IMR-90 (cell line): ENCODE measurements at regions not wholly inside any gene's neighbourhood (a gene's known extent, or its start where the extent isn't known, plus 50 kb on each side); places are given as distances from the start of the nearest gene placed in this dataset.

Experiments used
- ATAC-seq: fragments of 200-7000 bp; cut with Tn5 transposase; 2 replicates; pipeline ENCODE4 v1.9.1; 2020; ENCODE audit warnings: low read depth, mild to moderate bottlenecking, moderate library complexity
- BruUV-seq: library from RNA; stranded (reverse); fragments of 400-500 nt; replicated peaks from 2 replicates; lab custom pipeline; 2021; lab: Mats Ljungman, UMichigan
- CTCF ChIA-PET: fragments of 300-600 bp; formaldehyde crosslinking; extraction: SDS; loops from one replicate; lab custom pipeline; 2021; ENCODE audit warnings: antibody characterized with exemption; lab: Yijun Ruan, JAX
- POLR2A ChIA-PET: fragments of 300-600 bp; sonication (Branson Sonifier 250); formaldehyde crosslinking; loops from one replicate; lab custom pipeline; 2022; ENCODE audit warnings: antibody characterized with exemption; ENCODE audit not compliant: unreplicated experiment; lab: Charles Lee
- DNase-seq: peaks from one replicate; pipeline ENCODE4 v3.0.0; 2013
- H2AFZ ChIP-seq: replicated peaks from 2 replicates; pipeline ENCODE3; 2013; ENCODE audit warnings: low read length, mild to moderate bottlenecking; ENCODE audit not compliant: poor library complexity
- H2AK5ac ChIP-seq: 2 replicates; pipeline ENCODE4 v1.6.1; 2013; ENCODE audit warnings: low read depth, low read length, inconsistent platforms
- H2AK9ac ChIP-seq: replicated peaks from 2 replicates; pipeline ENCODE3; 2013; ENCODE audit warnings: mild to moderate bottlenecking, low read depth, low read length, moderate library complexity; ENCODE audit not compliant: poor library complexity
- H2BK120ac ChIP-seq: 2 replicates; pipeline ENCODE4 v1.6.1; 2013; ENCODE audit warnings: low read depth, low read length, inconsistent platforms
- H2BK15ac ChIP-seq: 3 replicates; pipeline ENCODE4 v1.6.1; 2013; ENCODE audit warnings: low read depth, low read length, inconsistent platforms
- H2BK20ac ChIP-seq: 2 replicates; pipeline ENCODE4 v1.6.1; 2013; ENCODE audit warnings: low read depth, mild to moderate bottlenecking, inconsistent platforms, low read length, moderate library complexity
- H2BK5ac ChIP-seq: 2 replicates; pipeline ENCODE4 v1.6.1; 2013; ENCODE audit warnings: mild to moderate bottlenecking, low read depth, low read length, inconsistent platforms; ENCODE audit not compliant: poor library complexity, severe bottlenecking
- H3K14ac ChIP-seq: replicated peaks from 2 replicates; pipeline ENCODE4 v1.6.1; 2013; ENCODE audit warnings: low read depth, low read length, inconsistent platforms
- H3K18ac ChIP-seq: 2 replicates; pipeline ENCODE4 v1.6.1; 2013; ENCODE audit warnings: low read depth, low read length, control low read depth
- H3K23ac ChIP-seq: 2 replicates; pipeline ENCODE4 v1.6.1; 2013; ENCODE audit warnings: low read depth, low read length, inconsistent platforms
- H3K27ac ChIP-seq: 2 replicates; pipeline ENCODE4 v1.5.1; 2013; ENCODE audit warnings: mild to moderate bottlenecking, control low read depth, low read length; ENCODE audit not compliant: insufficient read depth
- H3K27me3 ChIP-seq: 2 replicates; pipeline ENCODE4 v1.6.1; 2013; ENCODE audit warnings: low read length; ENCODE audit not compliant: control insufficient read depth, insufficient read depth
- H3K36me3 ChIP-seq: 2 replicates; pipeline ENCODE4 v1.6.1; 2013; ENCODE audit warnings: low read length, mixed read lengths; ENCODE audit not compliant: control insufficient read depth, insufficient read depth
- H3K4ac ChIP-seq: 2 replicates; pipeline ENCODE4 v1.6.1; 2013; ENCODE audit warnings: low read depth, low read length, inconsistent platforms
- H3K4me1 ChIP-seq: 2 replicates; pipeline ENCODE4 v1.6.1; 2013; ENCODE audit warnings: low read length, mixed read lengths; ENCODE audit not compliant: control insufficient read depth, insufficient read depth
- H3K4me2 ChIP-seq: 2 replicates; pipeline ENCODE4 v1.6.1; 2013; ENCODE audit warnings: low read depth, mild to moderate bottlenecking, control low read depth, low read length, moderate library complexity
- H3K4me3 ChIP-seq: 2 replicates; pipeline ENCODE4 v1.5.1; 2013; ENCODE audit warnings: low read depth, mild to moderate bottlenecking, control low read depth, low read length, moderate library complexity; ENCODE audit not compliant: insufficient read depth
- H3K56ac ChIP-seq: 2 replicates; pipeline ENCODE4 v1.6.1; 2013; ENCODE audit warnings: low read length, inconsistent platforms; ENCODE audit not compliant: insufficient read depth; ENCODE audit errors: extremely low read depth
- H3K79me1 ChIP-seq, 2 experiments: 2 replicates each; pipeline ENCODE4 v1.6.1; 2013; ENCODE audit warnings: low read length in 2 of 2, inconsistent platforms in 1 of 2, low read depth in 1 of 2
- H3K9ac ChIP-seq: 2 replicates; pipeline ENCODE4 v1.6.1; 2013; ENCODE audit warnings: low read depth, low read length, control low read depth
- H3K9me1 ChIP-seq: 2 replicates; pipeline ENCODE4 v1.6.1; 2013; ENCODE audit warnings: low read length, inconsistent platforms; ENCODE audit not compliant: insufficient read depth
- H3K9me3 ChIP-seq: 2 replicates; pipeline ENCODE4 v1.6.1; 2013; ENCODE audit warnings: low read length; ENCODE audit not compliant: control insufficient read depth, insufficient read depth
- H4K20me1 ChIP-seq: 2 replicates; pipeline ENCODE4 v1.6.1; 2013; ENCODE audit warnings: low read length, inconsistent platforms; ENCODE audit not compliant: insufficient read depth
- H4K5ac ChIP-seq: 2 replicates; pipeline ENCODE4 v1.6.1; 2013; ENCODE audit warnings: mild to moderate bottlenecking, low read depth, low read length, control low read depth
- H4K8ac ChIP-seq, 2 experiments: 2 replicates each; pipeline ENCODE4 v1.6.1; 2013; ENCODE audit warnings: low read depth in 2 of 2, low read length in 2 of 2, control low read depth in 1 of 2, inconsistent platforms in 1 of 2
- H4K91ac ChIP-seq: 2 replicates; pipeline ENCODE4 v1.6.1; 2013; ENCODE audit warnings: low read depth, low read length, inconsistent platforms; ENCODE audit not compliant: insufficient read depth
- CTCF ChIP-seq: conservative IDR thresholded peaks from 2 replicates; pipeline ENCODE4 v1.5.1; 2012; ENCODE audit warnings: mild to moderate bottlenecking, low read depth, low read length, improper control_type of control experiment
- ELK1 ChIP-seq: fragments of 150-350 bp; IDR thresholded peaks from 2 replicates; pipeline ENCODE4 v1.6.1; 2016; ENCODE audit warnings: low read depth, mild to moderate bottlenecking, low read length, moderate library complexity, borderline replicate concordance
- FOS ChIP-seq: fragments of 150-350 bp; IDR thresholded peaks from 2 replicates; pipeline ENCODE4 v1.6.1; 2016; ENCODE audit warnings: low read depth, low read length
- MAFK ChIP-seq: IDR thresholded peaks from 2 replicates; pipeline ENCODE4 v1.6.1; 2012; ENCODE audit warnings: low read depth, low read length, improper control_type of control experiment
- MAZ ChIP-seq: IDR thresholded peaks from 2 replicates; pipeline ENCODE4 v1.6.1; 2012; ENCODE audit warnings: low read depth, mild to moderate bottlenecking, low read length, improper control_type of control experiment, moderate library complexity, borderline replicate concordance
- MXI1 ChIP-seq: IDR thresholded peaks from 2 replicates; pipeline ENCODE4 v1.6.1; 2012; ENCODE audit warnings: low read depth, mild to moderate bottlenecking, low read length, moderate library complexity, borderline replicate concordance
- NFE2L2 ChIP-seq: fragments of 150-350 bp; IDR thresholded peaks from 2 replicates; pipeline ENCODE4 v1.6.1; 2016; ENCODE audit warnings: low read depth, mild to moderate bottlenecking, low read length
- POLR2A ChIP-seq: IDR thresholded peaks from 2 replicates; pipeline ENCODE4 v1.6.1; 2012; ENCODE audit warnings: mild to moderate bottlenecking, low read depth, low read length
- RAD21 ChIP-seq: IDR thresholded peaks from 2 replicates; pipeline ENCODE4 v1.6.1; 2012; ENCODE audit warnings: low read length, improper control_type of control experiment
- RCOR1 ChIP-seq: IDR thresholded peaks from 2 replicates; pipeline ENCODE4 v1.6.1; 2012; ENCODE audit warnings: mild to moderate bottlenecking, low read length, improper control_type of control experiment; ENCODE audit not compliant: insufficient replicate concordance
- RFX5 ChIP-seq: IDR thresholded peaks from 2 replicates; pipeline ENCODE4 v1.8.0; 2012; ENCODE audit warnings: low read depth, mild to moderate bottlenecking, low read length, moderate library complexity
- WGBS, 2 experiments: methylation state at CpG; one replicate each; pipeline versions ENCODE4 v1.1.5 to v1.1.7; 2013; ENCODE audit warnings: missing lambda C conversion rate in 2 of 2; ENCODE audit not compliant: insufficient read length in 1 of 2; ENCODE audit errors: extremely low coverage in 2 of 2; 5-methylcytosine and 5-hydroxymethylcytosine counted together
- dilution Hi-C: fragments of 300-500 bp; cut with HindIII; formaldehyde crosslinking; loops from one replicate; pipeline ENCODE4 v1.14.3; 2018; ENCODE audit warnings: low sequenced_read_pairs; ENCODE audit not compliant: unreplicated experiment
- in situ Hi-C: fragments of 300-500 bp; cut with MboI; formaldehyde crosslinking; loops from 3 replicates; pipeline ENCODE4 v1.14.3; 2019; ENCODE audit warnings: low sequenced_read_pairs, inconsistent platforms, mixed read lengths
- intact Hi-C: fragments of 100-400 bp; cut with micrococcal nuclease; formaldehyde crosslinking; loops from 2 replicates; pipeline ENCODE4 v1.10.0; 2022

GRCh38 chr1:10856176-10856683 is 59.8 kb upstream of the CASZ1 start:
- H3K9ac ChIP-seq, result no peak overlapping the region
- H3K4me1 ChIP-seq, result no peaks in the 10 kb centered on the region
- POLR2A ChIA-PET, result no interaction called here
- in situ Hi-C loops (no loop called here), dilution Hi-C loops (no loop called here), intact Hi-C loops (no loop called here)
- CTCF ChIA-PET, result no interaction called here
- H3K4me3 ChIP-seq, result no peak overlapping the region
- H4K5ac ChIP-seq, result no peak overlapping the region
- ATAC-seq, result no peak
- no peak overlapping the region for H4K91ac ChIP-seq
- H3K79me1 ChIP-seq, result no peaks in the 10 kb centered on the region
- no peak overlapping the region for H2AFZ ChIP-seq
- no peak overlapping the region for H2BK5ac ChIP-seq
- H2AK5ac ChIP-seq, result no peak overlapping the region
- H2BK120ac ChIP-seq, result no peak overlapping the region
- no peak overlapping the region for H4K8ac ChIP-seq
- BruUV-seq, result no TSS peak
- WGBS, 2 experiments, result 49% methylated on average over 6 of the region's 16 CpGs; no CpG with 5 or more reads in 1 of the 2 experiments
- no peaks in the 10 kb centered on the region for H4K20me1 ChIP-seq
- no peaks in the 10 kb centered on the region for H3K36me3 ChIP-seq
- H3K27me3 ChIP-seq, result peaks cover 40% of the 10 kb centered on the region
- no peak overlapping the region for H3K27ac ChIP-seq
- H3K56ac ChIP-seq, result no peak overlapping the region
- no peak overlapping the region for H3K14ac ChIP-seq
- no peak overlapping the region for H2BK15ac ChIP-seq
- no peak overlapping the region for H3K18ac ChIP-seq
- H3K23ac ChIP-seq, result no peak overlapping the region
- peaks cover 4% of the 10 kb centered on the region for H3K9me3 ChIP-seq
- no peak for TF ChIP-seq CTCF
- TF ChIP-seq MAZ, result no peak
- TF ChIP-seq RCOR1, result no peak
- TF ChIP-seq RAD21, result no peak
- no peak for TF ChIP-seq RFX5
- TF ChIP-seq POLR2A, result no peak
- no peak for TF ChIP-seq MAFK
- no peak for TF ChIP-seq ELK1
- TF ChIP-seq MXI1, result no peak
- no peak for TF ChIP-seq NFE2L2
- TF ChIP-seq FOS, result no peak
- DNase-seq, result no peak
- no peak overlapping the region for H2BK20ac ChIP-seq
- peaks cover 6% of the 10 kb centered on the region; the same call in 1 of the 2 replicates for H3K9me1 ChIP-seq
- H3K4me2 ChIP-seq, result no peak overlapping the region
- H3K4ac ChIP-seq, result no peak overlapping the region
- no peak overlapping the region for H2AK9ac ChIP-seq
